Endothelial cell (in vitro differentiated cells): ENCODE measurements at regions not wholly inside any gene's neighbourhood (a gene's known extent, or its start where the extent isn't known, plus 50 kb on each side); places are given as distances from the start of the nearest gene placed in this dataset.
A peak's percentile ranks its signal among the peaks of the same experiment; 100 is the strongest.

ENCODE experiments used
- DNase-seq: peaks from one replicate; pipeline ENCODE4 v3.0.0; 2021; ENCODE audit warnings: low spot score
- H3K27ac Mint-ChIP-seq: one replicate; pipeline ENCODE4 v1.8.0; 2021; ENCODE audit warnings: mixed read lengths, inconsistent platforms; ENCODE audit not compliant: unreplicated experiment
- H3K27me3 Mint-ChIP-seq: one replicate; pipeline ENCODE4 v1.8.0; 2021; ENCODE audit warnings: mild to moderate bottlenecking, moderate library complexity, mixed read lengths, inconsistent platforms; ENCODE audit not compliant: unreplicated experiment
- H3K36me3 Mint-ChIP-seq: one replicate; pipeline ENCODE4 v1.8.0; 2021; ENCODE audit warnings: mild to moderate bottlenecking, low read depth, mixed read lengths, inconsistent platforms; ENCODE audit not compliant: unreplicated experiment
- H3K4me1 Mint-ChIP-seq: one replicate; pipeline ENCODE4 v1.8.0; 2021; ENCODE audit warnings: mild to moderate bottlenecking, mixed read lengths, inconsistent platforms; ENCODE audit not compliant: unreplicated experiment
- H3K4me3 Mint-ChIP-seq: one replicate; pipeline ENCODE4 v1.8.0; 2021; ENCODE audit warnings: mild to moderate bottlenecking, mixed read lengths, inconsistent platforms; ENCODE audit not compliant: unreplicated experiment
- H3K9me3 Mint-ChIP-seq: one replicate; pipeline ENCODE4 v1.8.0; 2021; ENCODE audit warnings: mixed read lengths, inconsistent platforms; ENCODE audit not compliant: unreplicated experiment
- TF ChIP-seq, protein P1 (sequence below): fragments of 200-600 bp; sonication (generic); IDR thresholded peaks from one replicate; pipeline ENCODE4 v1.5.0; 2021; ENCODE audit warnings: antibody characterized with exemption; ENCODE audit not compliant: unreplicated experiment

DNA sequence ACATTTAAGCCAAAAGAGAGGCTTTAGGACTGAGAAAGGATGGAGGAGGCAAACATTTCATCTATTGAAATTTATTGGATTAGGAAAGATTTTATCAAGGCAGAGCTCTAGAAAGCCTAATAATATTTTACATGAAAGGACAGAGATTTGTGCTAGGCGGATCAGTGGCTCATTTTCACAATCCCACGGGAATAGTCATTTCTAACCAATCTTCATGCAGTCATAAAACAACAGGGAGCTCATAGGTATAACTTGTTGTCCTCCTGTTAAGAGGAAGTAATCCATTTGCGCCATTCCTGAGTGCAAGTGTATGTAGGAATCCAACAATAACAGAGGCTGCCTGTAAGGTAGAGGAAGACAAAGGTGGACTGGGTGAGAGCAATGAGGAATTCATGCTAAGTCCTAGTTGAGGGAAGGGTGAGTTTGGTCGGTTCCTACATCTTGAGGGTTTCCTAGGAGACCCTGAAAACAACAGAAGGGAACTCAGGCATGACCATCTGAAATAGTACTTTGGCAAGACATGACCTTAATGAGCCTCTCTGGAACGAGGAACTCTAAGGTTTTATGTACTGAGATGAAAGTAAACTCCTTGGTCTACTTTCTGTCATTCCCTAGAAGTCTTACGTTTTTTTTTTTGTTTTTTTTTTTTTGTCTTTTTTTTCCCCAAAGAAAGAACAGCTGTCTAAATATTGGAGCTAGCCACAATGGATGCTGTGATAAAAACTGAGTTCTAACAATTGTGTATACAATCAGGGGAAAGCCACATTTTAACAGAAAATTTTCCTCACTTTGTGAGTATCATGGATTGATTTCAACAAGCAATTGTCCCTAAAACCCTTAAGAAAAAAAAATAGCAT, 89.7 kb downstream of the GEMIN8 start:
- Mint-ChIP-seq H3K4me3 (peak overlapping the region; percentile 62), H3K36me3 (peaks cover 3% of the 10 kb centered on the region), H3K4me1 (peaks cover 3% of the 10 kb centered on the region), H3K27ac (peak overlapping the region; percentile 64), H3K27me3 (peaks cover 2% of the 10 kb centered on the region), H3K9me3 (no peaks in the 10 kb centered on the region)
- DNase-seq = no peak
- TF ChIP-seq, protein P1, sequence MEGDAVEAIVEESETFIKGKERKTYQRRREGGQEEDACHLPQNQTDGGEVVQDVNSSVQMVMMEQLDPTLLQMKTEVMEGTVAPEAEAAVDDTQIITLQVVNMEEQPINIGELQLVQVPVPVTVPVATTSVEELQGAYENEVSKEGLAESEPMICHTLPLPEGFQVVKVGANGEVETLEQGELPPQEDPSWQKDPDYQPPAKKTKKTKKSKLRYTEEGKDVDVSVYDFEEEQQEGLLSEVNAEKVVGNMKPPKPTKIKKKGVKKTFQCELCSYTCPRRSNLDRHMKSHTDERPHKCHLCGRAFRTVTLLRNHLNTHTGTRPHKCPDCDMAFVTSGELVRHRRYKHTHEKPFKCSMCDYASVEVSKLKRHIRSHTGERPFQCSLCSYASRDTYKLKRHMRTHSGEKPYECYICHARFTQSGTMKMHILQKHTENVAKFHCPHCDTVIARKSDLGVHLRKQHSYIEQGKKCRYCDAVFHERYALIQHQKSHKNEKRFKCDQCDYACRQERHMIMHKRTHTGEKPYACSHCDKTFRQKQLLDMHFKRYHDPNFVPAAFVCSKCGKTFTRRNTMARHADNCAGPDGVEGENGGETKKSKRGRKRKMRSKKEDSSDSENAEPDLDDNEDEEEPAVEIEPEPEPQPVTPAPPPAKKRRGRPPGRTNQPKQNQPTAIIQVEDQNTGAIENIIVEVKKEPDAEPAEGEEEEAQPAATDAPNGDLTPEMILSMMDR = no peak

DNA sequence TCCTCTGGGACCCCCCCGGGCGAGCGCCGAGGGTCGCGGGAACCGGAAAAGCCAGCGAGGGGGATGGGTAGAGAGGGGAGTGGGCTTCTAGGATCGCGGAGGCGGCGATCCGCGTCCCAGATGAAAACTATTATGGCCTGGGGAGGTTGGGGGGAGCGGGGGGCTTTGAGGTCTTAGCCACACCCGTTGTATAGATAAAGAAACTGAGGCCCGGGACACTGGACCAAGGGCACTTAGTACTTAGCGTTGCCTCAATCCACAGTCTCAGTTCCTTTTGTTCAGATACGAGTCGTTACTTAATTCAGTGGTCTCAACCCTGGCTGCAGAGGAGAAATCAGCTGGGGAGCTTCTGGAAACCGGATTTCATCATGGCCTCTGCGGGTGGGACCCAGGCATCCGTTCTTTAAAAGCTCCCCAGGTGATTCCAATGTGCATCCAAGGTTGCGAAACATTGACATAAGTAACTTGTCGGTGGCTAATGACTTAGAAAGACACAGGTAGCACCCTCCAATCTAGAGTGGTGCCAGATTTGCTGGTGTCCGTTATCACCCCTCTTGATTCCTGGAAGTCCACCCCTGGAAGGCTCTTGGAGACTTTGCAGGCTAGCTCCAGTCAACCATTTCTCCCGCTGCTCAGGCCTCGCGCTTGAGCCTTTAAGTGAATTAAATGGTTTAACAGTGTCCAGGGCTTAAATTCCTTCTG, 90.7 kb downstream of the GEMIN8 start:
- Mint-ChIP-seq H3K27ac (no peak overlapping the region), H3K4me1 (peaks cover 7% of the 10 kb centered on the region), H3K27me3 (peaks cover 2% of the 10 kb centered on the region), H3K36me3 (peaks cover 3% of the 10 kb centered on the region), H3K9me3 (no peaks in the 10 kb centered on the region), H3K4me3 (peak overlapping the region; percentile 74)
- TF ChIP-seq, protein P1 = no peak
- no peak for DNase-seq

DNA sequence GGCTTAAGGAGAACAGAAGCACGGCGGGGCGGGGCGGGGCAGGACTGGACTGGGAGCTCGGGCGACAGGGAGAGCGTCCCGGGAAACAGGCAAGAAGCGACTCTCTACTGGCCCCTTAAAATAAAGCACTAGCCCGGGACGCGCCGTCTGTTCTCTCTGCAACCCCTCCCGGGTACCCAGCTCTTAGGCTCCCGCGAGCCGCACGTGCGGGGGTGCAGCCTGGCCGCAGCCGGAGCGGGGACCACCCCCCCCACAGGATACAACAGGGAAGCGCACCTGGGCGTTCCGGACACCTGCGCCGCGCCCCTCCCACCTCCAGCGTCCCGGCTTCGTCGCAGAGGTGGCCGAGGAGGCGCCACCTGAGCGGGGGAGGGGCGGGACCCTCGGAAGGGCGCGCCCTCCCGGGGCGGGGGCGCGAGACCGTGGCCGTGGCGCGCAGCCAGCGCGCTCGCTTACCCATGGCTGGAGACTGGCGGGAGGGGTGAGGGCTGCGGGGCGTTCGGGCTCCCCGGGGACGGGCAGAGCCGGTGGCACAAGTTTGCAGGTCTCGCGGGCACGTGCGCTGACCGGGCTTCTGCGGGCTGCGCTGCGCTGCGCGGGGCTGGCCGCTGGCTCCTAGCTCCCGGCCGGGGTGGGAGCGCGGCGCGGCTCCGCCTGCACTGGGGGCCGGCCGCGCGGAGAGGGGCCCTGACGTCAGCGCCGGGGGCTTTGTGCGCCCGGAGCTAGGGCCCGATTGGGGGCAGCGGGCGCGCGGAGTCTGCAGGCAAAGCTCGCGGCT, 91.5 kb downstream of the GEMIN8 start:
- Mint-ChIP-seq H3K27me3 (peaks cover 2% of the 10 kb centered on the region), H3K36me3 (peaks cover 3% of the 10 kb centered on the region), H3K4me3 (peak overlapping the region; percentile 88), H3K4me1 (peaks cover 7% of the 10 kb centered on the region), H3K9me3 (no peaks in the 10 kb centered on the region), H3K27ac (no peak overlapping the region)
- DNase-seq = peak; percentile 45
- TF ChIP-seq, protein P1 = no peak

DNA sequence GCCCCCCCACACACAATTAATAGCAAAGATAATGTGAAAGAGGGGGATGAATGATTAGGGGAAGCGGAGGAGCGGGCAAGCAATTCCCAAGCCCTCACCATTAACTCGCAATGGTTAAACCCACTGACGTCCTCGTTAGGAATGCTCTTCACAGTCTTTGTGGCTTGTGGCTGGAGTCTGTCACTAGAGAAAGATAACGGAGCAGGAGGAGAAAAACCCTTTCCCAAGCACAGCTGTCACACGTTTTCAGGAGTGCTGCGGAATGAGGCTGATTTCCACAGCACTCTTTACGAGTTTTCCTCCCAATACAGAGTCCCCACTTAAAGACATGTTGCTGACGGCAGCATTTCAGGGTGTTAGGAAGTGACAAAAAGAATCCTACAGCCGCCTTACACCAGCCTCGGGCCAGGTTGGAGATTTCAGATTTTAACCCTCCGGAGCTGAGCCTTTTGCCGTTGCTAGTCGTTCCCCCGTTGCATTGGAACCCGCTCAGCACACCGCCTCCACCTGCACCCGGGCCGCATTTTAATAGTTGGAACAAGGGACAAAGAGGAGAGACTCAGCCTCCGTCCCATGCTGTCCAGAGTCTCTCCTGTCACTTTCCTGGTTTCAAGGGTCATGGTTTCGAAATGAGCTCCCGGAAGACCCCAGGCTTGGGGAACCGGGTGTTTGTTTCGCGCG, 92.2 kb downstream of the GEMIN8 start:
- TF ChIP-seq, protein P1 = no peak
- Mint-ChIP-seq H3K27ac (peak overlapping the region; percentile 58), H3K4me3 (peak overlapping the region; percentile 88), H3K4me1 (peaks cover 7% of the 10 kb centered on the region), H3K9me3 (no peaks in the 10 kb centered on the region), H3K36me3 (peaks cover 3% of the 10 kb centered on the region), H3K27me3 (peaks cover 2% of the 10 kb centered on the region)
- DNase-seq = no peak
